LHCN-M2 (cell line): ENCODE measurements at regions not wholly inside any gene's neighbourhood (a gene's known extent, or its start where the extent isn't known, plus 50 kb on each side); places are given as distances from the start of the nearest gene placed in this dataset.
"Not testable (repeated sequence)": the region's sequence is repeated elsewhere in the genome, so short reads cannot be mapped to it uniquely, and the experiment has no call there.

Experiments
- DNase-seq: peaks from one replicate; pipeline ENCODE4 v3.0.0-alpha.2; 2012; ENCODE audit warnings: low read depth

GRCh38 chr4:28466886-28467285 is 1606.2 kb downstream of the STIM2 start:
- not testable (repeated sequence) for DNase-seq

- DNase-seq = peak; percentile 39
Observed at GRCh38 chr4:28469387-28469786, 1608.7 kb downstream of the STIM2 start.

GRCh38 chr4:28469886-28470285 is 1609.2 kb downstream of the STIM2 start:
- DNase-seq = peak; percentile 70

DNA sequence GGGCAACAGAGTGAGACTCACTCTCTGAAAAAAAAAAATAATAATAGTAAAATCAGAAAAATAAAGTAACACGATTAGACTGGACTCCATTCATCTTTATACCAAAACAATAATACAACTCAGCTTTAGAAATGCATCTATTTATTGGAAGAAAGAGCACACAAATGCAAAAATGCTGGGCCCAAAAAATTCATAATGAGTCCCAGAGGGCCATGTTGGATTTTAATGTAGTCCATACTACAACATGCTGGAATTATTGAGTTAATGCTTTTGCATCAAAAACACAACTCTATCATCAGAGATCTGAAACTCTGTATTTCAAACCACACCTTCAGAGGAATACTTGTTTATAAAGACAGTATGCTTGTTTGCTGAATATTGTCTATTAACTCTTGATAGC is 1614.7 kb downstream of the STIM2 start:
- no peak for DNase-seq

DNA sequence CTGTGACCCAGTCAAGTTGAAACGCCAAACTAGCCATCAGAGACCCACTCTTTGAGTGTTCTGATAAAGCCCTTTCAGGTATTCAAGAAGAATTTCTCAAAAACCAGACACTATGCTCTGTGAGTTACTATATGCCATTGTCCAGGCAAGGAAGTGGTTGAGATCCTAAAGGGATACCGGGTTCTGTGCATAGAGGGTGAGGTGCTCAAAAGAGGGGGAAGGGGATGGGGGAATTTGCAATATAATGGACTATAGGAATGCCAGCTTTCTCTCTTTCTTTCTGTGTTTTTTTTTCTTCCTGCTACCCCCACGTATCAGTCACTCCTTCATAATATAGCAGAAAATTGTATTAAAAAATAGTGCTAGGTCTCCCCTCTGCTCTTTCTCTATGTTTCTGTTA is 1619.0 kb downstream of the STIM2 start:
- no peak for DNase-seq

- no peak for DNase-seq
Observed at GRCh38 chr4:28481565-28481964, 1620.9 kb downstream of the STIM2 start.

GRCh38 chr4:28482580-28483270 is 1622.1 kb downstream of the STIM2 start:
- DNase-seq = peak; percentile 79

- no peak for DNase-seq
Observed at GRCh38 chr4:28488021-28488420, 1627.4 kb downstream of the STIM2 start.

DNA sequence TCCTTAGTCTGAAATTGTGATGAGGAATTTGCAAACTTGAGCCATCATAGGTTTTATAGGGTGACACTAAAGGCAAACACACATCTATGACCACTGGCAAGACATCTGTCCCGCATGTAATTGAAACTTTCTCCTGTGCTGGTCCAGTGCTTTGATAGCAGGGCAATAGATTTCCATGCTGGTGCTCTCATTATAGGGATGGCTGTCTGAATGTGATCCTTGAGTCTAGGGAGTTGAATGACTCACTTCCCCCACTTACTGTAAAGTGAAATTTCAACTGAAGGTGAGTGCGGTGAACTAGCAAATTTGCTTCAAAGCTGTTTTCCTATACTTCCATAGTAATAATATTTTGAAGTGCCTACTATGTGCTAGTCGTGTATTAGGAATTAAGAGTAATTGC is 1630.0 kb downstream of the STIM2 start:
- DNase-seq = peak; percentile 12

GRCh38 chr4:28505064-28505463 is 1644.4 kb downstream of the STIM2 start:
- no peak for DNase-seq

GRCh38 chr4:28508636-28509035 is 1648.0 kb downstream of the STIM2 start:
- no peak for DNase-seq

DNA sequence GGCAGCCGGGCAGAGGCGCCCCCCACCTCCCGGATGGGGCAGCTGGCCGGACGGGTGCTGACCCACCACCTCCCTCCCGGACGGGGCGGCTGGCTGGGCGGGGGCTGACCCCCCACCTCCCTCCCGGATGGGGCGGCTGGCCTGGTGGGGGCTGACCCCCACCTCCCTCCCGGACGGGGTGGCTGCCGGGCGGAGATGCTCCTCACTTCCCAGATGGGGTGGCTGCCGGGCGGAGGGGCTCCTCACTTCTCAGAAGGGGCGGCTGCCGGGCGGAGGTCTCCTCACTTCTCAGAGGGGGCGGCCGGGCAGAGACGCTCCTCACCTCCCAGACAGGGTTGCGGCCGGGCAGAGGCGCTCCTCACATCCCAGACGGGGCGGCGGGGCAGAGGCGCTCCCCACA is 1654.1 kb downstream of the STIM2 start:
- not testable (repeated sequence) for DNase-seq

- DNase-seq = peak; percentile 45
Observed at GRCh38 chr4:28518561-28519165, 1658.0 kb downstream of the STIM2 start.

GRCh38 chr4:28523681-28524190 is 1663.1 kb downstream of the STIM2 start:
- DNase-seq = no peak

- no peak for DNase-seq
Observed at GRCh38 chr4:28536124-28536523, 1675.5 kb downstream of the STIM2 start.

- DNase-seq = no peak
Observed at GRCh38 chr4:28545986-28546385, 1685.3 kb downstream of the STIM2 start.

DNA sequence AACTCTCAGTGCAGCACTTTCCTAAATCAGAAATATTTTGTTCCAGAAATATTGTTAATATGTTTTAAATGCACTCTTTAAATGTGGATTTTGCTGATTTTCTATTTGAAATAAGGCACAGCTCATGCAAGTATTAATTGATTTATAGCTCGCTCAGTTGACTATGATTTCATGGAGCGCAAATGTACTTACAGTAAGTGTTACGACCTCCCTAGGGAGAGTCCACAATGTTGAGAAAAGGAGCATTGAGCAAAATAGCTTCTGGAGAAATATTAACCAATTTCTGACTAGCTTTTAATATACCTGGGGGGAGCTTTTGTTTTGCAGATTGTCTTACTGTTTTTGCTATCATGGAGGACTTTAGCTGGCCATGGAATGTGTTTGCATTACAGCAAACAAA is 1687.5 kb downstream of the STIM2 start:
- DNase-seq = no peak

GRCh38 chr4:28548594-28548993 is 1688.0 kb downstream of the STIM2 start:
- DNase-seq = no peak

DNA sequence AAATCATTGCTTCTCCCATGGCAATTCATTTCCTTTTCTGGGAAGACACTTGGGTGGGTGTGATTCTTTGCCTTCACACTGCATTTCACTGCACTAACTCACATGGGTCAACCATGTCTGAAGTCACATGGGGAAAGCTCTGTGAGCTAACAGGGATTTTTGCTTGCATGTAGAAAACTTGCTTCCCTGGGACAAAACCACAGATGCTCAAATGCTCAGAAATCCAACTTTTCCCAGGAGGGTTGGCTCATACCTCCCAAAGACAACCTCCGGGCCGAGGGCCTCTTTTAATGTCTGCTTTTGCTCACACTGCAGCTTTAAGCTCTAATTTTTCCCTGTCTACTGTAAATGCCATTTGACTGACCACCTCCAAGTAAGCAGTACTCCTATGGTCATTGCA is 1695.2 kb downstream of the STIM2 start:
- DNase-seq = peak; percentile 30

GRCh38 chr4:28557755-28558154 is 1697.1 kb downstream of the STIM2 start:
- DNase-seq = peak; percentile 37

DNA sequence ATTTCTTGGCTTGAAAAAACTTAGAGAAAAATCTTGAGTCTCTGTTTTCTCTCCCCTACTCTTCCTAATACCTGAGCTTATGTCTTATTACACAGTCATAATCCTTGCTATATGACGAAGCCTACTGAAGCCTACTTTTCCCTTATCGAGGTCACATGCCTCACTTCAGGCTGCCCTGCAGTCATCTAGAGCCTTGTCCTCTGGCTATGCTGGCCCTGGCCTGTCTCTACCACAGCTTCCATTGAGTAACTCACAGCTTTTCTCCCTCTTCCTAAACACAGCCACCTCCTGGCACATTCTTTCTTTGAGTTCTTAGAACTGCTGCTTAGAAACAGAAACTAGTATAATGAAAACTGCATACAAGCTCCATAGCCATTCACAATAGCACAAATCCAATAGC is 1698.3 kb downstream of the STIM2 start:
- no peak for DNase-seq

GRCh38 chr4:28562913-28563312 is 1702.3 kb downstream of the STIM2 start:
- DNase-seq = no peak

- DNase-seq = no peak
Observed at GRCh38 chr4:28565396-28565795, 1704.8 kb downstream of the STIM2 start.
